ENCODE measurements at regions not wholly inside any gene's neighbourhood (a gene's known extent, or its start where the extent isn't known, plus 50 kb on each side); places are given as distances from the start of the nearest gene placed in this dataset.
"Not testable (repeated sequence)": the region's sequence is repeated elsewhere in the genome, so short reads cannot be mapped to it uniquely, and the experiment has no call there.

DNA sequence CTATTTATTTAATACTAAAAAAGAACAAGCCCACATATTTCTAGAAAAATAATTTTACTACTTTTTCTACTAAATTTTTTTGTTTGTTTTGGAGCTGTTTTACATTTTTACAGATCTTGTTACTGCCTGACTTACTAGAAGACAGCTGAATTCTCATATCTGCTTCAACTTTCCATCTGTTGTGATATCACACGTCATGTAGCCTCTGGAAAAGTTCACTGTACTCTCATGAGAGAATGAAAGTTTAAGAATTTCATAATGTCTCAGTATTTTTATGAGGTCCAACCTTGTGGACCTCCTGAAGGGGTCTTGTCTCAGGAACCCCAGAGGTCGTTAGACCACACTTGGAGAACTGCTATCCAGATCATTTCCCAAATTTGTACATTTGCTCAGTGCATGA, 81.7 kb upstream of the MTHFD1L start:
- Histone ChIP-seq H3K9ac (no peak overlapping the region), H4K20me1 (ENCODE audit: insufficient read depth) (no peaks in the 10 kb centered on the region), H3K27ac (no peak overlapping the region), H3K4me2 (no peak overlapping the region), H3K27me3 (ENCODE audit: insufficient read depth, low read depth) (no peaks in the 10 kb centered on the region), H3K79me2 (ENCODE audit: insufficient read depth, low read depth) (no peaks in the 10 kb centered on the region), H2AFZ (ENCODE audit: low read depth) (no peak overlapping the region), H3K36me3 (ENCODE audit: insufficient read depth) (no peaks in the 10 kb centered on the region), H3K4me3 (IDR thresholded peaks at IDR 0.05; ENCODE audit: insufficient read depth, low read depth, low read length) (no peak overlapping the region), H3K4me1 (ENCODE audit: low read depth, poor library complexity, severe bottlenecking) (no peaks in the 10 kb centered on the region)
- TF ChIP-seq, protein P1, sequence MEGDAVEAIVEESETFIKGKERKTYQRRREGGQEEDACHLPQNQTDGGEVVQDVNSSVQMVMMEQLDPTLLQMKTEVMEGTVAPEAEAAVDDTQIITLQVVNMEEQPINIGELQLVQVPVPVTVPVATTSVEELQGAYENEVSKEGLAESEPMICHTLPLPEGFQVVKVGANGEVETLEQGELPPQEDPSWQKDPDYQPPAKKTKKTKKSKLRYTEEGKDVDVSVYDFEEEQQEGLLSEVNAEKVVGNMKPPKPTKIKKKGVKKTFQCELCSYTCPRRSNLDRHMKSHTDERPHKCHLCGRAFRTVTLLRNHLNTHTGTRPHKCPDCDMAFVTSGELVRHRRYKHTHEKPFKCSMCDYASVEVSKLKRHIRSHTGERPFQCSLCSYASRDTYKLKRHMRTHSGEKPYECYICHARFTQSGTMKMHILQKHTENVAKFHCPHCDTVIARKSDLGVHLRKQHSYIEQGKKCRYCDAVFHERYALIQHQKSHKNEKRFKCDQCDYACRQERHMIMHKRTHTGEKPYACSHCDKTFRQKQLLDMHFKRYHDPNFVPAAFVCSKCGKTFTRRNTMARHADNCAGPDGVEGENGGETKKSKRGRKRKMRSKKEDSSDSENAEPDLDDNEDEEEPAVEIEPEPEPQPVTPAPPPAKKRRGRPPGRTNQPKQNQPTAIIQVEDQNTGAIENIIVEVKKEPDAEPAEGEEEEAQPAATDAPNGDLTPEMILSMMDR (conservative IDR thresholded peaks at IDR 0.05; ENCODE audit: low read depth, low read length) = no peak

DNA sequence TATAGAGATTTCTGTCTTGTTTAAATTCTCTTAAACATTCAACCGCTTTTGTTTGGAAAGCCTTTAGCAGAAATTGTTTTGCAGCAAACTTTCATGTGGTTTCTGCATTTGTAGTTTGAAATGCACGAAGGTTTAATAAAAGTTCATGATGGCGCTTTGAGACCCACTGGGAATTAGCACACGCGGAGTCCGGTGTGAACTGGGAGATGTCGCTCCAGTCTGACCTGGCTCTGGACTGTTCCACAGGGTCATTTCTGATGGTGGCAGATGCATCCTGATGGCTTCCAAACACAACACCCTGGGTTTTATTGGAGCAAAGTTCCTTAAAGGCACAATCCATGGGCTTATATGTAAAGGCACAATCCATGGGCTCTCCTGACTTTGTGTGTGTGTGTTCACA, 78.1 kb upstream of the MTHFD1L start:
- no peak overlapping the region for H3K4me2 ChIP-seq
- H3K9ac ChIP-seq = no peak overlapping the region
- H3K36me3 ChIP-seq (ENCODE audit: insufficient read depth) = no peaks in the 10 kb centered on the region
- TF ChIP-seq, protein P1 (conservative IDR thresholded peaks at IDR 0.05; ENCODE audit: low read depth, low read length) = no peak
- H3K4me1 ChIP-seq (ENCODE audit: low read depth, poor library complexity, severe bottlenecking) = no peaks in the 10 kb centered on the region
- H3K27me3 ChIP-seq (ENCODE audit: insufficient read depth, low read depth) = no peaks in the 10 kb centered on the region
- no peak overlapping the region for H3K4me3 ChIP-seq (IDR thresholded peaks at IDR 0.05; ENCODE audit: insufficient read depth, low read depth, low read length)
- H2AFZ ChIP-seq (ENCODE audit: low read depth) = no peak overlapping the region
- H3K27ac ChIP-seq = no peak overlapping the region
- no peaks in the 10 kb centered on the region for H4K20me1 ChIP-seq (ENCODE audit: insufficient read depth)
- H3K79me2 ChIP-seq (ENCODE audit: insufficient read depth, low read depth) = no peaks in the 10 kb centered on the region

DNA sequence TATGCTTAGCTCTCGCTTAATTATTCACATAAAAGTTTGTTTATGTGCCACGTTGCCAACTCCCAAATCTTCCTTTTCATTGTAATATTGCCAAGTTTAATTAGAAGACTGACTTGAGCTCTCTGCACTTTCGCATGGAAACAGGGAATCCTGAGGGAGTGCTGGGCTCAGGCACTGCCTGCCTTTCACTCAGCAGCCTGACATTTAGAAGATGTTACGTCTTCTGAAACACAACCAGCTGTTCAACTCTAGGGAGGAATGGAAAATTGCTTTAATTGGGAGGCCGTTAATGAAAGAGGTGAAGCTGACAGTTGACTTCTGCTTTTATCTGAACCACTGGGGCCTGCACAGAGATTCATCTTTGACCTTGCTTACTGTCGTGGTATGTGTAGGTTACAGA, 77.4 kb upstream of the MTHFD1L start:
- no peak overlapping the region for H3K9ac ChIP-seq
- TF ChIP-seq, protein P1 (conservative IDR thresholded peaks at IDR 0.05; ENCODE audit: low read depth, low read length) = no peak
- no peaks in the 10 kb centered on the region for H3K4me1 ChIP-seq (ENCODE audit: low read depth, poor library complexity, severe bottlenecking)
- H3K79me2 ChIP-seq (ENCODE audit: insufficient read depth, low read depth) = no peaks in the 10 kb centered on the region
- no peaks in the 10 kb centered on the region for H3K27me3 ChIP-seq (ENCODE audit: insufficient read depth, low read depth)
- no peaks in the 10 kb centered on the region for H4K20me1 ChIP-seq (ENCODE audit: insufficient read depth)
- no peak overlapping the region for H2AFZ ChIP-seq (ENCODE audit: low read depth)
- H3K36me3 ChIP-seq (ENCODE audit: insufficient read depth) = no peaks in the 10 kb centered on the region
- H3K4me3 ChIP-seq (IDR thresholded peaks at IDR 0.05; ENCODE audit: insufficient read depth, low read depth, low read length) = no peak overlapping the region
- no peak overlapping the region for H3K4me2 ChIP-seq
- no peak overlapping the region for H3K27ac ChIP-seq

DNA sequence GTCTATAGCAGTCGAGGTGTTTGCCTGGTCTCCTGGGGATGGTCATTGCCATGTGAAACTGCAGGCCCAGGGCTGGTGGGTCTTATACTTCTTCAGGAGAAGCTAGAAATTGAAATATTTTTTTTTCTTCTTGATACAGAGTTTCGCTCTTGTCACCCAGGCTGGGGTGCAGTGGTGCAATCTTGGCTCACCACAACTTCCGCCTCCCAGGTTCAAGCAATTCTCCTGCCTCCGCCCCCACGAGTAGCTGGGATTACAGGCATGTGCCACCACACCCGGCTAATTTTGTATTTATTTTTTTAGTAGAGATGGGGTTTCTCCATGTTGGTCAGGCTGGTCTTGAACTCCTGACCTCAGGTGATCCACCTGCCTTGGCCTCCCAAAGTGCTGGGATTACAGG, 75.6 kb upstream of the MTHFD1L start:
- not testable (repeated sequence) for H3K4me3 ChIP-seq (IDR thresholded peaks at IDR 0.05; ENCODE audit: insufficient read depth, low read depth, low read length); H3K79me2 ChIP-seq (ENCODE audit: insufficient read depth, low read depth); H4K20me1 ChIP-seq (ENCODE audit: insufficient read depth); H3K4me2 ChIP-seq; H3K27me3 ChIP-seq (ENCODE audit: insufficient read depth, low read depth); H3K9ac ChIP-seq; H3K4me1 ChIP-seq (ENCODE audit: low read depth, poor library complexity, severe bottlenecking); H3K27ac ChIP-seq; H3K36me3 ChIP-seq (ENCODE audit: insufficient read depth); H2AFZ ChIP-seq (ENCODE audit: low read depth)

DNA sequence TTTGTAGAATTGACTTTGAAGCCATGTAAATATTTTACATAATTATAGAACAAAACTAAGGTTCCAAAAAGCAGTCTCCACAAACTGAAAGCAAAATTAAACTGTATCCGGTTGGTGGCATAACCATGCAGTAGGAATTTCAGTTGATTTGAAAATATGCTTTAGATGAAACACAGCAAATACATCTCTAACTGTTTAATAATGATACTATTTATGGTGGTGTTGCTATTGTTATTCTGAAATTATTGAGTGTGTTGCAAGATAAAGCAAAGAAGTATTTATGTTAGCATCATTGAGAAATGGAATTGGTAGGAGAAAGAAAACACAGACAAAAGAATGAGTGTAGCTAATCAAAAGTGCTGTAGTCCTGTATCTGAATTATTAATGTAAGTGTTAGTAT, 73.8 kb upstream of the MTHFD1L start:
- TF ChIP-seq, protein P1 (conservative IDR thresholded peaks at IDR 0.05; ENCODE audit: low read depth, low read length) = no peak
- H3K36me3 ChIP-seq (ENCODE audit: insufficient read depth) = no peaks in the 10 kb centered on the region
- no peaks in the 10 kb centered on the region for H3K27me3 ChIP-seq (ENCODE audit: insufficient read depth, low read depth)
- no peak overlapping the region for H3K4me2 ChIP-seq
- no peak overlapping the region for H3K27ac ChIP-seq
- no peak overlapping the region for H3K4me3 ChIP-seq (IDR thresholded peaks at IDR 0.05; ENCODE audit: insufficient read depth, low read depth, low read length)
- no peak overlapping the region for H3K9ac ChIP-seq
- H3K79me2 ChIP-seq (ENCODE audit: insufficient read depth, low read depth) = no peaks in the 10 kb centered on the region
- H2AFZ ChIP-seq (ENCODE audit: low read depth) = no peak overlapping the region
- H3K4me1 ChIP-seq (ENCODE audit: low read depth, poor library complexity, severe bottlenecking) = no peaks in the 10 kb centered on the region
- no peaks in the 10 kb centered on the region for H4K20me1 ChIP-seq (ENCODE audit: insufficient read depth)

All from KMS-11 (cell line).